ENCODE measurements at regions not wholly inside any gene's neighbourhood (a gene's known extent, or its start where the extent isn't known, plus 50 kb on each side); places are given as distances from the start of the nearest gene placed in this dataset.
"Not testable (repeated sequence)": the region's sequence is repeated elsewhere in the genome, so short reads cannot be mapped to it uniquely, and the experiment has no call there.

DNA sequence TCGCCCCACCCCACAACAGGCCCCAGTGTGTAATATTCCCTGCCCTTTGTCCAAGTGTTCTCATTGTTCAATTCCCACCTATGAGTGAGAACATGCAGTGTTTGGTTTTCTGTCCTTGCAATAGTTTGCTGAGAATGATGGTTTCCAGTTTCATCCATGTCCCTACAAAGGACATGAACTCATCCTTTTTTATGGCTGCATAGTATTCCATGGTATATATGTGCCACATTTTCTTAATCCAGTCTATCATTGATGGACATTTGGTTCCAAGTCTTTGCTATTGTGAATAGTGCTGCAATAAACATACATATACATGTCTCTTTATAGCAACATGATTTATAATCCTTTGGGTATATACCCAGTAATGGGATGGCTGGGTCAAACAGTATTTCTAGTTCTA lies 132.7 kb downstream of the SNX10 start:
- DNase-seq, result not testable (repeated sequence)

DNA sequence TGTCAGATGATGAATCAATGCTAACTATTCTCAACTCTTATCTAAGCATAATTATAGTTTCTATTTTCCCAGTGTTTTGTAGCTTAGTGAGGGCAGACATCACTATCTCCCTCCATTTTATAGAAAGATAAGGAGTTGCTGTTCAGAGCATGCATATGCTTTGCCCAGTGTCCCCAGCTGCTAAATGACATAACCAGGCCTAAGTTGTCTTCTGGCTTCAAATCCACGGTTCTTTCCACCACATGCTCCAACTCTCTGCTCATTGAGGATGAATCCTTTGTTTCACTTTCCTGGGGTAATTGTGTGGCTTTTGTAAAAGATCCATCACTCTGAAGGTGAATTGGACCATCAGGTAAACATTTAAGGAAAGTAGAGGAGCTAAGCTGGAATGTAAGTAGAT lies 134.0 kb downstream of the SNX10 start:
- DNase-seq, result no peak

DNA sequence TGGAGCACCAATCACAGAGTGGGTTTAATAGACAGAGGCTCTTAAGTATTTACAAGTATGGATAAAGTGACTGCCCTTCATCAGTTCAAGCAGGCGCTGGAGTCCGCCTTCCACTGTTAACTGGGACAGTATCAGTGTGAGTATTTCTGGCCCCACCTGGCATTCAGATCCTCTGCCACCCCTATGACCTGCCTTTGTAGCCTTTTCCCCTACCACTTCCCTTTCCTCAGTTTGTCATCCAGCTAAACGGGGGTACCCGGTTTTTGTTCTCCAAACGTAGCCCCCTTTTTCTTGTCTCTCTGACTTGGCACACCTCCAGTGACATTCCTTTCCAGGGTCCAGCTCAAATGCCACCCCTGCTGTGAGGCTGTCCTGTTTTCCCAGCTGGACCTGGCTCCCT lies 134.4 kb downstream of the SNX10 start:
- DNase-seq, result no peak

DNA sequence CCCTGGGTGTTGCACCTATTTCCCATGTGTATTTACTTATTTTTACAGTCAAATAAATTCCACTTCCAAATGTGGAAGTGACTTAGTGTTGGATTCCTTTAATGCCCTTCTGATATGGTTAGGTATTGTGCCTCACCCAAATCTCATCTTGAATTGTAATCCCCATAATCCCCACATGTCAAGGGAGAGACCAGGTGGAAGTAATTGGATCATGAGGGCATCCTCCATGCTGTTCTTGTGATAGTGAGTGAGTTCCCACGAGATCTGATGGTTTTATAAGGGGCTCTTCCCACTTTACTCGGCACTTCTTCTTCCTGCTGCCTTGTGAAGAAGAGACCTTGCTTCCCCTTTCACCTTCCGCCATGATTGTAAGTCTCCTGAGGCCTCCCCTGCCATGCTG lies 136.9 kb downstream of the SNX10 start:
- no peak for DNase-seq

GRCh38 chr7:26429168-26429567 lies 137.5 kb downstream of the SNX10 start:
- no peak for DNase-seq

DNA sequence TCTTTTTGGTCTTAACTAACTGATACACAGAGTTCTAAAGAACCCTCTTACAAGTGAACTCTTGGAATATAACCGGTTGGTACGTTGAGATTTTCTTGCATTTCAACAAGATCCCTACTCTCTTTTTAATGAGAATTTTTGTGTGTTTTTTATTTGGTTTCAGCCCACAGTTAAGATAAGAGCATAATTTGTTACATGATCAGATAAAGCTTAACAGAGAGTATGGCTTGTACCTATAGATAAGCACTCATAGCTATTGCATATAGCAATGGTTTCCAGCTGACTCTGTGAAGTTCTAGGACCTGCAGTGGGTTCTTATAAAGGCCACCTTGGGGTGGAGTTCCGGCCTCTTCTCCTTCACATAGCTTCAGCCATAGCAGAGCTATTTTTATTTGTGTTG lies 143.3 kb downstream of the SNX10 start:
- no peak for DNase-seq

DNA sequence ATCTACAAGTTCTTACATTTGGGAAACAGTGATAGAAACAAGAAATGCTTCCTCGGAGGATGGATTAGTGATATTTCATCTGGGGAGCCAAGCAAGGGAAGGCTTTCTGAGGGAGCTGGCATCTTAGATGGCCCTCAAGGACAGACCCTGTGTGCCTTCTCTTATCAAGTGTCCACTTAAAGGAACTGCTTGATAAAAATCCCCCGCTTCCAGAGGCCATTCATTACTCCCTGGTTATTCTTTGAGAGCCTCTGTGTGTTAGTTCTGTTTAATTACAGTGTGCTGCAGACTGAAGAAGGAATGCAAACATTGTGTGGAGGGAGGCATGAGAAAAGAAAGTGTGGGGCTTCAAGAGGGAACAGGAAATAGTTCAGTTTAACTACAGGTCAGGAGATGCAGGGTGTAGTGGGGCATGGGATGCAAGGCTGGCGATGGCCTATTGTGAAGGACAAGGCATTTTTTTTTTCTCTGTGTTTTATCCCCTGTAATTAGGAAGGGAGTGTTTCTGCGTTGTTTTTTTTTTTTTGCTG lies 145.4 kb downstream of the SNX10 start:
- DNase-seq, result no peak

- DNase-seq, result no peak
Measured at GRCh38 chr7:26438078-26438477, 146.4 kb downstream of the SNX10 start.

DNA sequence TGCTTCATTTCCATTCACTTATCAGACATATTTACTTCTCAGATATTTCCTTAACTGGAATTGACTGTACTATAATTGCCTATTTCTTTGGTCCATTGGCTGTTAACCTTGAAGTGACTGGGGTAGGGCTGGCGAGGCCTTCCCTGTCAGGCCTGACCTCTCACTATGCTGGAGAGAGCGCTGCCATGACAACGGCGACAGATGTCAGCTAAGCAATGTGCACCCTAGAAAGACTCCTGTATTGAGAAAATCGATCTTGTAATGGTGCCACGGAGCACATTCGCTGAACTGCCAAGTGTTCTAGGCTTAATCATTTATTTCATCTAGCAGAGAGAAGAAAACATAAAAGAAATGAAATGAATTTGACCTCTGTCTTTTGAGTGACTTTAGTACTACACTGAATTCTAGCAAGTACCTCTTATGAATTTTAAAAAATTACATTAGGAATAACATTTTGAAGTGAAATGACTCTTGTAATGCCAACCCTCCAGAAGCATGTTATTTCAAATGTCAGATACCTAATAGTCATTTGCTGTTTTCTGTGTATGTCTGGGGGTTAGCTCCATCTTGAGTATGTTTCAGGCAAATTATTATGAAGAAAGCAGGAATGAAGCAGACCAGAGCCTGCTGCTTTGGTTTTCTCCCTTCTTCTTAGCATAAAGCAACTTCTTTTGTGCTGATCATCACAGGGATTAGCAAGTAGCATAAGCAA lies 148.0 kb downstream of the SNX10 start:
- no peak for DNase-seq

DNA sequence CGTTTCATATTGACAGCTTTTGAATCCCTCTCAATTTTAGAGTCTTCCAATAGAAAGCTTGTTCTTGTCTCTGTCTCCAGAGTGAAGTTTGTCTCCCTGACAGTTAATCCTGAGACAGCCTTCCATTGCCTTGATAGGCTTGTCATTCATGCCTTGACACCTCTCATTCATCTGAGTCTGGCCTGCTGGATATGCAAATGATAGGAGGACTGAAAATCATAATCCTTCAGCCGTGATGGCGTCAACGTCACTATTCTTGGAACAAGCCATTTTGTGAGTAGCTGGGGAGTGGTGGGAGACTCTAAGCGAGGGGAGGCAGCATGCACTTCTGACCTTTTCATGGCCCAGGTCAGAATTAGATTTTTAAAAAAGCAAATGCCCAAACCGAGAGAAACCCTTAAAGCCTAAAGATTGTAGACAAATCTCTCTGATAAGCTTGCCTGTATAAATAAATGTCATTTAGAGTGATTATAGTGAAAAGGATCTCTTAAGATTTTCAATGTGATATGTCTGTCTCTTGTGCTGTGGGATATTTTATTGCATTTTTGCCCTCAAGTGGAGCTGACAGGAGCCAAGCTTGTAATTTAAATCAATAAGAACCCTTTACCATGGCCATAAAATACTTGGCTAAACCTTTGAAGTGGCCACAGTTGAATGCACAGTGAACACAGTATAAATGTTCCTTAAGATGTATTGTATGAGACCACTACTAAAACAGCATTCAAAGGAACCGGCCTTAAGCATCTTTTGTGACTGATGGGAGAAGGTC lies 148.8 kb downstream of the SNX10 start:
- no peak for DNase-seq

- no peak for DNase-seq
Measured at GRCh38 chr7:26441002-26441521, 149.4 kb downstream of the SNX10 start.

GRCh38 chr7:26441611-26442277 lies 150.1 kb downstream of the SNX10 start:
- no peak for DNase-seq

DNA sequence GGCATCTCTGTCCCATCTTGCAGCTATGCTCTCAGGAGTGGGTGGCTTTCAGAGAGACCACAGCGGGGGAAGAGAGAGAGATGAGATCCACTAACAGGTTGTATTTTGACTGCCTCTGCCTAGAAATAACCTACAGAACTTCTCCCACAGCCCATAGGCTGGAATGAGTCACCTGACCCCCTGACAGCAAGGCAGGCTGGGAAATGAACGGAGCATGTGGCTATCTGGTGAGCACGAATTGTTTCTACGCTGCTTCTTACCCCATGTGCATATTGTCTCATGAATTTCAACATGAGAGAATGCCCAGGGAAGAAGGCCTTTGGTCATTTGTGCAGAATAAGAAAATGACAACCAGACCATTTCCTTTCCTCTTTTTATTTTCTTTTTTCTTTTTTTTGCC lies 151.3 kb downstream of the SNX10 start:
- DNase-seq, result no peak

- DNase-seq, result no peak
Measured at GRCh38 chr7:26443751-26444150, 152.1 kb downstream of the SNX10 start.

GRCh38 chr7:26444555-26444954 lies 152.9 kb downstream of the SNX10 start:
- DNase-seq, result no peak

DNA sequence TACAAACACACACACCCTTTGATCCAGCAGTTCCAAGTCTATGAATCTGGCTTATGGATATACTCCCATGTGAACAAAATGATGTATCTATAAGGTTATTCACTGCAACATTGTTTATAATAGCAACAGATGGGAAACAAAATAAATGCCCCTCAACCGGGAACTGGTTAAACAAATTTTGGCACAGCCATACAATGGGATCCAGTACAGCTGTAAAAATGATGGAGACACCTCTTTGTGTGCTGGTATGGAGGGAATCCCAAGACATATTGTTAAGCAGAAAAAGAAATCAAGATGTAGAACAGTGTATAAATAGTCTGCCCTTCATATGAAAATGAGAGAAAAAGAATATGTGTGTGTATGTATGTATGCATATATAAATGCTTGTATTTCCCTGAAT lies 155.5 kb downstream of the SNX10 start:
- DNase-seq, result no peak

DNA sequence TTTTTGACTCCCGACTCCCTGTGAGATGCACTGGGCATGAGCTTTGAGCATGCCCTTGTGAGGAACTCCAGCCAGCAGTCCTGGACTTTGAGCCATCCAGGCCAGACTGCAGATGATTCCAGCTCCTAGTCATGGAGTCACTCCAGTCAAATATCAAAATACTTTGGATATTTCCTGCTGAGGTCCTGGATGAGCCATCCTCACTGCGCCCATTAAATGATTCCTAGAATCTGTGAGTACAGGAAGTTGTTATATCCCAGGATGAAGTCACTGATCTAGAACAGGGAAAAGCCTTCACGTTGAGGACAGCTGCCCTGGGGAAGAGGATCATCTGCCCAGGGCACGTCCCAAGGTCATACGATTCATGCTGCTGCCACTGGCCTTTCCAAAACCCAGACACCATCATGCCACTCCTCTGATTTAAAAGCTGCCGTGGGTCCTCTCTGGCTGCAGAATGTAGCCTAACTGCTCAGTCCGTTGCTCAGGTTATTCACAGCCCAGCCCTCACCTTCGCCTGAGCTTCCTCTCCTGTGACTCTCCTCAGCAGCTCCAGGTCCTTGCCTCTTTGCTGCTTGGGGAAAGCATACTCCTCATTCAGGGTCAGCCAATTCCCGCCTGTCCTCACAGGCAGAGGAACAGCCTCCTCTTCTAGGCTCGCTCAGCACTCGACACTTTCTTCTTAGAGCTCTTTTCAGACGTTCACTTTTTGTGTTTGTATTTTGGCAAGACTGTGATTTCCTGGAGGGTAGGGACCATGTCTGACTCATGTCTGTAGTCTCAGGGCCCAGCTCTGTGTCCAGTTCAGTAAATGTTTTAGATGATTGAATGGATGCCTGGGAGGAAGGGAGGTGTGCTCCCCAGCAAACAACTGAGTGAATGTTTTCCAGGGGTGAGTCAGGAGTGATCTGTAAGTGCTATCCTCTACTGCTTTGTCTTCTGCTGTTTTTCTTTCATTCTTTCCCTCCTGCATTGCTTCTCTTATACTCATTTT lies 157.8 kb downstream of the SNX10 start:
- DNase-seq, result peak; percentile 38

DNA sequence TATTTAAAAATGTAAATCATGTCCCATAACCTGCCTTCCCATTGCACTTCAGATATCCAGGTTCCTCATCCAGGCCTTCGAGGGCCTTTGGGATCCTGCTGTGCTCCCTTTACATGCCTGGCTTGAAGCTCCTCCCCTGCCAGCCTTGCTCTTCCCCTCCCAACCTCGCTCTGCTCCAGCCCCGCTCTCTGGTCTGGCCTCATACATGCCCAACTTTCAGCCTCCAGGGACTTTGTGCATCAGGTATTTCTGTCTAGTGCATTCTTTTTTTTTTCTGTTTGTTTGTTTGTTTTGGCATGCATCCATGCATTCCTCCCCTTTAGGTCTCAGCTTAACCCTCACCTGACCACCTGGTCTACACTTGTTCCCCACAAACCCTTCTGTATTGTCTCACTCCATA lies 160.3 kb downstream of the SNX10 start:
- no peak for DNase-seq

DNA sequence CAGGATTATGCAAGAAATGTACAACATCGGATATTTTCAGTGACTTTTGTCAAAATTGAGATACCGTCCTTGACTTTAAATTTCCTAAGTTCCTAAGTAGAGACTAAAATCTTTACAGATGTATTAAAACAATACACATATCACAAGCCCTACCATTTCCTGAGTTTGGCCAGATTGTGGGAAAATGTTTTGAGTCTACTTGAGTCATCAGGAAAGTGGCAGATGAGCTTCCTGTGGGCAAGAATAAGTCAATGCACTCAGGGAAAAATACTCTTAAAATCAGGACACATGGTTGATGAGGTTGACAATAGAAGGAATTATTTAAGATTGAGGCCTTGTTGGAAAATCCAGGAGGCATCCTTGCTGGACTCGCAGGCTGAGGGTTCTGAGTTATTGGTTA lies 162.5 kb downstream of the SNX10 start:
- no peak for DNase-seq

- peak; percentile 52 for DNase-seq
Measured at GRCh38 chr7:26457696-26458327, 166.2 kb downstream of the SNX10 start.
